ENCODE measurements at regions not wholly inside any gene's neighbourhood (a gene's known extent, or its start where the extent isn't known, plus 50 kb on each side); places are given as distances from the start of the nearest gene placed in this dataset.

DNA sequence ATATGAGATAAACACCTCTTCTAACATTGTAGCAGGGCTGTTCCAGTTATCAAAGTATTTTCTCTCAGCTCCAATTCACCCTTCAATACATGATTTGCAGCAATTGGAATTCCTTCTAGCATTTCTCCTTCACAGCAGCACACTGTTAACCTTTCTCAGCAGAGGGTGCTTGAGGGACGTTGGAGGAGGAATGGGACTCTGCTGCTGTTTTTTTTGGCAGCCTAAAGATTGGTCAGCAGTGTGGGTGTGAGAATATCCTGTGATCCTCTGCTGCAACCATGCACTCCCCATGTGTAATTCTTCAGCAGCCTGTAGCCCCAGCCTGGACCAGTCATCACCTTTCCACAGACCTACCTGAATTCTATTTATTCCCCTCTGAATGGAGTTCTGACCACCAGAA is 1708.9 kb upstream of the CELF4 start:
- Histone ChIP-seq H3K36me3 (ENCODE audit: control insufficient read depth in 2 of 3, insufficient read depth in 3 of 3, low read length in 3 of 3) (no peaks in the 10 kb centered on the region), H3K9me3 (ENCODE audit: control insufficient read depth in 2 of 3, insufficient read depth in 1 of 3, low read length in 3 of 3) (no peaks in the 10 kb centered on the region), H3K27ac (ENCODE audit: low read depth in 2 of 2, low read length in 2 of 2) (no peak overlapping the region), H3K4me1 (ENCODE audit: control insufficient read depth in 2 of 3, insufficient read depth in 2 of 3, low read depth in 1 of 3, low read length in 3 of 3) (no peaks in the 10 kb centered on the region), H3K4me3 (ENCODE audit: low read length in 3 of 3) (no peak overlapping the region), H3K9ac (ENCODE audit: low read length in 3 of 3) (no peak overlapping the region), H3K27me3 (ENCODE audit: control insufficient read depth, insufficient read depth, low read length) (no peaks in the 10 kb centered on the region)
- no peak for TF ChIP-seq CTCF (IDR thresholded peaks at IDR 0.05; ENCODE audit: borderline replicate concordance, extremely low read depth, insufficient read depth)
- peak in 1 of 5 donors; percentile 7 for DNase-seq
- FAIRE-seq, result no peak
- intact Hi-C loops (cut with DNase I), result no loop called here

- no peaks in the 10 kb centered on the region for H3K36me3 ChIP-seq (ENCODE audit: control insufficient read depth in 2 of 3, insufficient read depth in 3 of 3, low read length in 3 of 3)
- no peak overlapping the region for H3K4me3 ChIP-seq (ENCODE audit: low read length in 3 of 3)
- no peak overlapping the region for H3K9ac ChIP-seq (ENCODE audit: low read length in 3 of 3)
- no peak for FAIRE-seq
- no peaks in the 10 kb centered on the region for H3K27me3 ChIP-seq (ENCODE audit: control insufficient read depth, insufficient read depth, low read length)
- H3K27ac ChIP-seq (ENCODE audit: low read depth in 2 of 2, low read length in 2 of 2), result no peak overlapping the region
- TF ChIP-seq CTCF (IDR thresholded peaks at IDR 0.05; ENCODE audit: borderline replicate concordance, extremely low read depth, insufficient read depth), result no peak
- no peaks in the 10 kb centered on the region for H3K9me3 ChIP-seq (ENCODE audit: control insufficient read depth in 2 of 3, insufficient read depth in 1 of 3, low read length in 3 of 3)
- no peak for DNase-seq
- H3K4me1 ChIP-seq (ENCODE audit: control insufficient read depth in 2 of 3, insufficient read depth in 2 of 3, low read depth in 1 of 3, low read length in 3 of 3), result no peaks in the 10 kb centered on the region
- intact Hi-C loops (cut with DNase I), result no loop called here
Measured at GRCh38 chr18:39272230-39272629, 1706.6 kb upstream of the CELF4 start.

DNA sequence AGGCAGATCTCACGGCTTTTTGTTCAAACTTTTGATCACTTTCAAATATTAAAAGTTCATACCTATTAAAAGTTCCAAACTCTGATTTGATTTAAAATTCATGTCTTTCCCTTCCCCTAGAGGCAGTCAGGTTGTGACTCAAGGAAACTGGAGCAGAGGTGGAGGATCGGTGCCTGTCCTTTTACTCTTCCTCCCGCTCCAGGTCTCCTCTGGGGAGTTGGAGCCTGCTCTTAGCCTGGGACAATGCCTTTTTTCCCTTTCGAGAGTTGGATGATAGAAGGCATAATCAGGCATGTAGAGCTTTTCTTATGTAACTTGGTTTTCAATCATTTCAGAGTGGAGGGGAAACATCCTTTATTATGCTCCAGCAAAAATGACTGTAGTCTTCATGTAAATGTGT is 1706.1 kb upstream of the CELF4 start:
- no peaks in the 10 kb centered on the region for H3K36me3 ChIP-seq (ENCODE audit: control insufficient read depth in 2 of 3, insufficient read depth in 3 of 3, low read length in 3 of 3)
- intact Hi-C loops (cut with DNase I), result no loop called here
- no peaks in the 10 kb centered on the region for H3K4me1 ChIP-seq (ENCODE audit: control insufficient read depth in 2 of 3, insufficient read depth in 2 of 3, low read depth in 1 of 3, low read length in 3 of 3)
- TF ChIP-seq CTCF (IDR thresholded peaks at IDR 0.05; ENCODE audit: borderline replicate concordance, extremely low read depth, insufficient read depth), result no peak
- DNase-seq (no peak), FAIRE-seq (no peak)
- H3K9me3 ChIP-seq (ENCODE audit: control insufficient read depth in 2 of 3, insufficient read depth in 1 of 3, low read length in 3 of 3), result no peaks in the 10 kb centered on the region
- no peak overlapping the region for H3K4me3 ChIP-seq (ENCODE audit: low read length in 3 of 3)
- H3K27me3 ChIP-seq (ENCODE audit: control insufficient read depth, insufficient read depth, low read length), result no peaks in the 10 kb centered on the region
- H3K9ac ChIP-seq (ENCODE audit: low read length in 3 of 3), result no peak overlapping the region
- no peak overlapping the region for H3K27ac ChIP-seq (ENCODE audit: low read depth in 2 of 2, low read length in 2 of 2)

DNA sequence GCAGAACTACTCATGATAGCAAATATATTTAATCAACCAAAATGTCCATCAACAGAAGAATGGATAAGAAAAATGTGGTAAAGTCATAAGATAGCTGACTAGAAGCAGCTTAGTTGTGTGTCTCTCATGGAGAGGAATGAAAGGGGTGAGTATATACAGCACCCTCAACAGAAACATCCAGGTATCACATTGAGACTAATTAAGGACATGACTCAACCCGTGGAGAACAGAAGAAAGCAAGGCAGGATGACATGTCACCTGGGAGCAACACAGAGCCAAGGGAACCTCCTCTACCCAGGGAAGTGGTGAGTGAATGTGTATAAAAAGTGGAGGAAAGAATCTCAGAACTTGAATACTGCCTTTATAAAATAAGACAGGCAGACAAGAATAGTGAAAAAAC is 1695.0 kb upstream of the CELF4 start:
- Histone ChIP-seq H3K36me3 (ENCODE audit: control insufficient read depth in 2 of 3, insufficient read depth in 3 of 3, low read length in 3 of 3) (no peaks in the 10 kb centered on the region), H3K9ac (ENCODE audit: low read length in 3 of 3) (no peak overlapping the region), H3K27ac (ENCODE audit: low read depth in 2 of 2, low read length in 2 of 2) (no peak overlapping the region), H3K9me3 (ENCODE audit: control insufficient read depth in 2 of 3, insufficient read depth in 1 of 3, low read length in 3 of 3) (no peaks in the 10 kb centered on the region), H3K27me3 (ENCODE audit: control insufficient read depth, insufficient read depth, low read length) (no peaks in the 10 kb centered on the region), H3K4me1 (ENCODE audit: control insufficient read depth in 2 of 3, insufficient read depth in 2 of 3, low read depth in 1 of 3, low read length in 3 of 3) (no peaks in the 10 kb centered on the region), H3K4me3 (ENCODE audit: low read length in 3 of 3) (no peak overlapping the region)
- no peak for FAIRE-seq
- no peak for DNase-seq
- no peak for TF ChIP-seq CTCF (IDR thresholded peaks at IDR 0.05; ENCODE audit: borderline replicate concordance, extremely low read depth, insufficient read depth)
- intact Hi-C loops (cut with DNase I), result loop anchor here (10.0 kb wide), 1 partner anchor 56 kb away; no protein-coding TSS in a partner anchor
